ENCODE measurements at regions not wholly inside any gene's neighbourhood (a gene's known extent, or its start where the extent isn't known, plus 50 kb on each side); places are given as distances from the start of the nearest gene placed in this dataset.

- DNase-seq = no peak
These were observed 114.9 kb upstream of the HIVEP3 start for GRCh38 chr1:42033629-42034028.

DNA sequence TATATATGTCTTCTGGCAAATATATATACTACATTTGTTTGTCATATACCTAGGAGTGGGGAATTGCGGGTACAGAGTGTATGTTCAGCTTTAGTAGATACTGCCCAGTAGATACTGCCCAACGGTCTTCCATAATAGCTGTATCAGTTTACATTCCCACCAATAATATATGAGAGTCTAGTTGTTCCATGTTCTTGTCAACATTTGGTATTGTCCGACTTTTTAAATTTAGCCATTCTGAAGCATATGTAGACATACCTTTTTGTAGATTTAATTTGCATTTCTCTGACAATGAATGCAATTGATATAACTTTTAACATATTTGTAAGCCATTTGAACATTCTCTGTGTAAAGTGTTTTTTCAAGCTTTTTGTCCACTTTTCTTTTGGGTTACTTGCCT is 99.0 kb upstream of the HIVEP3 start:
- DNase-seq = no peak

GRCh38 chr1:42017259-42017658 is 98.5 kb upstream of the HIVEP3 start:
- no peak for DNase-seq

GRCh38 chr1:42014823-42015222 is 96.1 kb upstream of the HIVEP3 start:
- DNase-seq = no peak

- peak; percentile 12 for DNase-seq
These were observed 95.3 kb upstream of the HIVEP3 start for GRCh38 chr1:42013881-42014470.

DNA sequence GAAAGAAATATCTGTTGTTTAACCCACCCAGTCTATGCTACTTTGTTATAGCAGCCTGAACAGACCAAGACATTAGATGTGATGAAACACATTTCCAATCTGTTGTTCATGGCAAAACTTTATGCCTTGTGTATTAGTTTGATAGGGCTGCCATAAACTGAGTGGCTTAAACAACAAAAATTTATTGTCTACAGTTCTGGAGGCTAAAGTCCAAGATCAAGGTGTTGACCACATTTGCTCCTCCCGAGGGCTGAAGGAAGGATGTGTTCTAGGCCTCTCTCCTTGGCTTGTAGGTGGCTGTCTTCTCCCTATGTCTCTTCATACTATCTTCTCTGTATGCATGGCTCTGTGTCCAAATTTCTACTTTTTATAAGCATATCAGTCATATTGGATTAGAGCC is 94.1 kb upstream of the HIVEP3 start:
- DNase-seq = no peak

GRCh38 chr1:42010381-42010780 is 91.7 kb upstream of the HIVEP3 start:
- DNase-seq = no peak

DNA sequence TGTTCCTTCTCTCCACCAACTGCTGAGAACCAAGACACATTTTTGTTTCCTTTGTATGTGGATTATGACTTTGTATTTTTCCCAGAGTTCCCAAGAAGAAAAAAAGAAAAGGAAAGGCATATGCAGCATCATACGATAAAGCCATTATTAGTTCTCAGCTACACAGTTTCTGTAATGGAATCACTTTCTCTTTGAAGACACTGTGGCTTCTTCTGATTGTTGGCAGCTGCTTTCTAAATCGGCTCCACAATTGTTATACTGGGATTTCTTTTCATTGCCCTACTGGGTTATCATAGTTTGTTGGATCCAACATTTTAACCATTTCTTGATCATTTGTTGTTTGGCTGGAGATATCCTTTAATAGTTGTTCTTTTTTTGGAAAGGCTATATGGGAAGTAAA is 89.5 kb upstream of the HIVEP3 start:
- no peak for DNase-seq

DNA sequence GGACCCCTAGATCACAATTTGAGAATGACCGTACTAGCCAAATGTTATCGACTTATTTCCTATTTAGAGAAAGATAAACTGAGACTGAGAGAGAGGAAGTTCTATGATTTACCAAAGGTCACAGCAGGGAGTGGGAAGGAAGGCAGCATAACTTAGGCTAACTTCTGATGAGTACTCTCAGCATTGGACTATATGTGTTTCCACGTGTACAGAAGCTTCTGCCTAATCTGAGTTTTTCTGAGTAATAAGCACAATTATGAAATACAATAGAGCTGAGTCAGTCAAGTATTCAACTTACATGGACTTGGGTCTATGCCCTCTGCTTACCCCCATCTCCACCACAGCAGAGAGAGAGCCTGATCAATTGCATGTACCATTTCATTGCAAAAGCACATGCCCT is 88.1 kb upstream of the HIVEP3 start:
- no peak for DNase-seq

DNA sequence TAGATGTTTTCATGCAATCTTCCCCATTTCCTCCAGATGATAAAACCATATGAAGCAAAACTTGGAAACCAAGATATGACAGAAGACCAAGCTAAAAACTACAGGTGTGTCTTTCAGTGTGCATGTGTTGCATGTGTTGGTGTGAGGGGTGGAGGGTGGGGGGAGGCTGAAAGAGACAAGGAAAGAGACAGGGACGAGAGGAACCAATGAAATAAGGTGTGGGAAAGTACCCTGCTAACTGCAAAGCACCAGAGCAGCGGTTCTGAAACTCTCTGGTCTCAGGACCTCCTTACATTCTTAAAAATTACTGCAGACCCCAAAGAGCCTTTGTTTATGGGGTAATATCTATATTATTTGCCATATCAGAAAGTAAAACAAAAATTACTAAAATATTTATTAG is 87.4 kb upstream of the HIVEP3 start:
- DNase-seq = no peak

DNA sequence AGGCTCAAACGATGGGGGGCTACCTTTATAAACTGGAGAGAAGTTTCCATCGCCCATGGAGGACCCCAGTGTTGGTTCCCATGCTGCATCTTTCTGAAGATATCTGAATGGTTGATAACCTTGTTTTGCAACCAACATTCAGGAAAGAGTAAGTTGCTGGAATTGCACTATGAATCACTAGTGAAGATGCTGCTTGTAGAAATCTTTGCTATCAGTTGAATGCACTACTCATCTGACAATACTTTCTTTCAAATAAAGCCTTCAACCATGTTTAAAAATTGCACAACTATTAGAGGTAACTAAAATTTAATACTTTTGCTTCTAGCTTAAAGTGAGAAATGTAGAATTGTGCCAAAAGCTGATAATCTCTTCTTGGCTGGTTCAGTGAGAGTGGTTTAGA is 86.8 kb upstream of the HIVEP3 start:
- no peak for DNase-seq

- DNase-seq = no peak
These were observed 86.1 kb upstream of the HIVEP3 start for GRCh38 chr1:42004860-42005259.

GRCh38 chr1:42004322-42004721 is 85.6 kb upstream of the HIVEP3 start:
- no peak for DNase-seq

DNA sequence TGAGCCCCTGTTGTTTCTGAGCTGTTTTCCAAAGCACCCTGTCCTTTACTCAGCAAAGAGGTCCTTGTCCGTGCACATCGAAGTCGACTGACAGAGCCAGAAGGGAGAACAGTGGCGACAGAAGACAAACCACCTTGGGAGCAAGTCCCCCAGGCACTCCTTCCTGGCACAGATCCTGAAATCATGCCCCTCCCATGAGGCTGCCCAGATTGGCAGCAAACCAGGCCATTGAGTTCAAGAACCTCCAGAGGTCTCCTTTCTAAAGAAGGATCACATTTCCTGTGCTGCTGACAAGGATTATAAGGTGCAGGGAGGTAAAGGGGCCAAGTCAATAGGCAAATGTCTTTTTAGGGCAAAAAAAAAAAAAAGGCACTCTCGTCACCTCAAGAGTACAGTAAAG is 84.7 kb upstream of the HIVEP3 start:
- DNase-seq = no peak

- no peak for DNase-seq
These were observed 83.5 kb upstream of the HIVEP3 start for GRCh38 chr1:42002220-42002619.

- no peak for DNase-seq
These were observed 82.0 kb upstream of the HIVEP3 start for GRCh38 chr1:42000766-42001165.

- DNase-seq = no peak
These were observed 81.2 kb upstream of the HIVEP3 start for GRCh38 chr1:41999884-42000283.

DNA sequence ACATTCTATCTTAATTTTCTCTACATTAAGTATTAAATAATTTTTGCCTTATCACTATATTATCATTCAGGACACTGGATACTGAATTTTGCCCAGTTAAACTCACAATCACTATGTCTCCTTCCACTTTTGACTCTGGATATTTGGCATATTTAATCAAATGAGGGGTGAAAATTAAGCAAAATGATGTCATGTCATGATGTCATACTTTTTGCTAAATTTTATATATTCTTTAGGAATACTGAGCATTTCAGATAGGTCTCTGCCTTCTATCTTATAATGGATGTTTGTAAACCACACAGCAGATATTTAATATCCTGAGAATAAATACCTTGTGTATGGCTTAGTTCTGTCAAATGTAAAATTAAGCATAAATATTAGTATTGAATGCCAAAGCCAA is 79.5 kb upstream of the HIVEP3 start:
- no peak for DNase-seq

GRCh38 chr1:41997153-41997552 is 78.4 kb upstream of the HIVEP3 start:
- no peak for DNase-seq

DNA sequence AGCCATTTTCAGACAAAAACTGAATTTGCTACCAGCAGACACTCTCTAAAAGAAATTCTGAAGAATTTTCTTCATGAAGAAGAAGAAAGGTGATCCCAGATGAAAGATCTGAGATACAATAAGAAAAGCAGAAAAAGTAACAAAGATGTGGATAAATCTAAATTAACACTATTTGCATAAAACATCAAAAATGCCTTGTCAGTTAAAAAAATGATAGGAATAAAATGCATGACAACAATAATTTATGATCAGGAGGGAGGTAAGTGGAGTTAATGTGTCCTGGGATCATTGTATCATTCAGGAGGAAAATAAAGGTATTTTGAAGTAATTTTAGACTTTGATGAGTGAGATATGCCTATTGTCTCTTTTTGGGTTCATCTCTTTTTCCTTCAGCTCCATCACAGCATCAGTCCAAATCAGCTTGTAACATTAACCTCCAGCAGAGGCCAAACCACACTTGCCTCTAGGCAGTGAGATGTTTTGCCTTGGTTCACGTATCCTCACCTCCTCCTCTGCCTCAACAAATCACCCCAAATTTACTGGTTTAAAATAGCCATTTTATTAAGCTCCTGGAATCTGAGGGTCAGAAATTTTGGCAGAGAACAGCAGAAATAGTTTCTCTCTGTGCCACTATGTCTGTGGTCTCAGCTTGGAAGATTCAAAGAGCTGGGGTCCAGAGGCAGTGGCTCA is 76.9 kb upstream of the HIVEP3 start:
- no peak for DNase-seq

DNA sequence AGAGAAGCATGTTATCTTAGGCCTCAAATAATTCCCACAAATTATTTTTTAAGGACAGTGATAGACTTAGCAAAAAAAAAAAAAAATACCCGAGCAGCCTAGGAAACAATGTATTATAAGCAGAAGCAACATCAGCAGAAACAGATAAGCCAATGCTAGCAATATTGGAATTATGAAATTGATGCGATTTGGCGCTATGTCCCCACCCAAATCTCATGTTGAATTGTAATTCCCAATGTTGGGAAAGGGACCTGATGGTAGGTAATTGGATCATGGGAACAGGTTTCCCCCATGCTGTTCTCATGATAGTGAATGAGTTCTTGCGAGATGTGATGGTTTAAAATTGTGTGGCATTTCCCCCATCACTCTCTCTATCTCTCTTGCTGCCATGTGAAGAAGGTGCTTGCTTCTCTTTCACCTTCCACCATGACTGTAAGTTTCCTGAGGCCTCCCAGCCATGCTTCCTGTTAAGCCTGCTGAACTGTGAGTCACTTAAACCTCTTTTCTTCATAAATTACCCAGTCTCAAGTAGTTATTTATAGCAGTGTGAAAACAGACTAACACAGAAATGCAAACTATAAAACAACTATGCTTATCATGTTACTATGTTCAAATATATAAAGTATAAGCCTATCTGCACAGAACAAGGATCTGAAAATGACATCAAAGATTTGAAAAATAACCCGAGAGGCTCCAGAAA is 75.6 kb upstream of the HIVEP3 start:
- DNase-seq = no peak

DNA sequence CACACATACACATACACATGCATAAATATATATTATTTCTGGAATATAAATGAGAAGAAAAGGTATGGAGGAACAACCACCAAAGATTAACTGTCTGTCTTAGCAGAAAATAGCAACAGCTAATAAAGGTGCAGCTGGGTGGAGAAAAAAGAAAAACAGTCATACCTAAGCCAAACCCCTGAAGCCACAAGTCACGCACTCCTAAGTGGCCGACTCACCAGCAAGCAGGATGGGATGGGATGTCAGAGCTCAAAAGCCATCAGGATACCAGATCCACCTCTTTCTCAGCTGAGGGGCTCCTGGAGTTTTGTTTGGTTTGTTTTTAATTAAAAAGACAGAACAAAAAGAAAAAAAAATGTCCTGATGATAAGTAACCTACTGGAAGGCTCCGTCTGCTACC is 64.7 kb upstream of the HIVEP3 start:
- DNase-seq = no peak

DNA sequence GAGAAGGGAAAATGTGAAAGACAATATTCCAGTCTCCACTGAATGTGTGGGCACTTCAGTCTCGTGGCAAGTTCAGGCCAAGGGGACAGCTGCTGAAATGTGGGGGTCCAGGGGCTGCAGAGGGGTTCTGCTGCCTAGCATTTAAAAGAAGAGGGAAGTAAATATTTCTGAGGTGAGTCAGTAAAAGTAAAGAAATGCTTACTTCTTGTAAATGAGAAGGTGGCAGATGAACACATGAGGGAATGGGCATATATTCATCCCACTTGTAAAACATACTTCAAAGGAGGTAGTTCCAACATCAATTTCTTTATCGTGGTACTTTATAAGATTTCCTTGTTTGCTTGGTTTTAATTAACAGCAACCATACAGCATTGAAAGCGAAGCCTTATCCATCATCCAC is 63.1 kb upstream of the HIVEP3 start:
- no peak for DNase-seq

GRCh38 chr1:41980827-41981653 is 62.3 kb upstream of the HIVEP3 start:
- DNase-seq = peak; percentile 34
